Cardiac septum (tissue), 1 donor: ENCODE measurements at regions not wholly inside any gene's neighbourhood (a gene's known extent, or its start where the extent isn't known, plus 50 kb on each side); places are given as distances from the start of the nearest gene placed in this dataset.
"Not testable (repeated sequence)": the region's sequence is repeated elsewhere in the genome, so short reads cannot be mapped to it uniquely, and the experiment has no call there.

Source experiments
- DNase-seq: peaks from one replicate; pipeline ENCODE4 v3.0.0-alpha.2; 2020; ENCODE audit warnings: low spot score
- intact Hi-C: fragments of 100-400 bp; cut with DNase I; formaldehyde crosslinking; loops from one replicate; pipeline ENCODE4 v1.14.0; 2022
- donor health status: DM: no; HTN: no; CAD: no.

GRCh38 chr6:119942078-119942752 is 592.7 kb upstream of the MAN1A1 start:
- intact Hi-C loops: no loop called here
- no peak for DNase-seq

DNA sequence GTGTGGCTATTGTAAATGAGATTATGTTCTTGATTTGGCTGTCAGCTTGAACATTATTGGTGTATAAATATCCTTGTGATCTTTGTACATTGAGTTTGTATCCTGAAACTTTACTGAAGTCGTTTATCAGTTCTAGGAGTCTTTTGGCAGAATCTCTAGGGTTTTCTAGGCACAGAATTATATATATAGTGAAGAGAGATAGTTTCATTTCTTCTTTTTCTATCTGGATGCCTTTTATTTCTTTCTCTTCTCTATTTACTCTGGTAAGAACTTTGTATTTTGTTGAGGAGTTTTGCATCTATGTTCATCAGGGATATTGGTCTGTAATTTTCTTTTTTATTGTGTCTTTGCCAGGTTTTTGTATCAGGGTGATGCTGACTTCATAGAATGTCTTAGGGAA is 589.2 kb upstream of the MAN1A1 start:
- intact Hi-C loops: no loop called here
- no peak for DNase-seq

GRCh38 chr6:119934816-119935215 is 585.3 kb upstream of the MAN1A1 start:
- intact Hi-C loops: no loop called here
- no peak for DNase-seq

DNA sequence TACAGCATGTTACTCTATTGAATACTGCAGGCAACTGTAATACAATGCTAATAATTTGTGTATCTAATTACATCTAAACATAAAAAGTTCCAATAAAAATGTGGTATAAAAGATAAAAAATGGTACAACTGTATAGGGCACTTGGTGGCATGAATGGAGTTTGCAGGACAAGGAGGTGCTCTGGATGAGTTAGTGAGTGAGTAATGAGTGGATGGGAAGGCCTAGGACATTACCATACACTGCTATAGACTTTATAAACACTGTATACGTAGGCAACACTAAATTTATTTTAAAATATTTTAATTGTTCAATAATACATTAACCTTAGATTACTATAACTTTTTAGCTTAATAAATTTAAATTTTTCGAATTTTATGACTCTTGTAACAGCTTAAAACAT is 579.6 kb upstream of the MAN1A1 start:
- no peak for DNase-seq
- intact Hi-C loops: no loop called here

GRCh38 chr6:119924888-119925287 is 575.3 kb upstream of the MAN1A1 start:
- intact Hi-C loops, DNase-seq: not testable (repeated sequence)

DNA sequence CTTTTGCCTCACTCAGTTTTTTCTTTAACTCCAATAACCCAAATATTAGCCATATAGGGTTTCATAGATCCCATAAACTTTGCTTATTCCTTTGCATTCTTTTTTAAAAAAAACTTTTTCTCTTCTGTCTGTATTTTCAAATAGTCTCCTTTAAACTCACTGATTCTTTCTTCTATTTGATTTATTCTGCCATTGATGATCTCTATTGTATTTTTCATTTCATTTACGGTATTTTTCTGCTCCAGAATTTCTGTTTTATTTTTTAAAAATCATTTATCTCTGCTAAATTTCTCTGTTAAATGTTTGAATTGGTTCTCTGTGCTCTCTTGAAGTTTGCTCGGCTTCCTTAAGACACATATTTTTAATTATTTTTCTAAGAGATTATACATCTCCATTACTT is 573.3 kb upstream of the MAN1A1 start:
- no peak for DNase-seq
- intact Hi-C loops: no loop called here

DNA sequence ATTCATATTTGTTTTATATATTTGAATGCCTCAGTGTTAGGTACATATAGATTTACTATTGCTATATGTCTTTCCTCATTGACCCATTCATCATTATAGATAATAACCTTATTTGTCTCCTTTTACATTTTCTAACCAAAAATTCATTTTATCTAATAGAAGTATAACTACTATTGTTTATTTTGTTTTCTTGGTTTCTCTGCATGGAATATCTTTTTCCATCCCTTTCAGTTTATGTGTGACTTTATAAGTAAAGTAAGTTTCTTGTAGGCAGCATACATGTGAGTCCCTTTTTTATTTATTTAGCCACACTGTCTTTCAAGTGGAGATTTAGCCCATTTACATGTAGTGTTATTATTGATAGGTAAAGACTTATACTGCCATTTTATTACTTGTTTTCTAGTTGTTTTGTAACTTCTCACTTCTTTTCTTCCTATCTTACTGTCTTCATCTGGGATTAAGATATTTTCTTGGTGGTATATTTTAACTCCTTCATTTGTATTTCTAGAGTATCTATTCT is 572.0 kb upstream of the MAN1A1 start:
- DNase-seq: no peak
- intact Hi-C loops: no loop called here

- DNase-seq: no peak
- intact Hi-C loops: no loop called here
Measured at GRCh38 chr6:119917186-119917585, 567.6 kb upstream of the MAN1A1 start.

DNA sequence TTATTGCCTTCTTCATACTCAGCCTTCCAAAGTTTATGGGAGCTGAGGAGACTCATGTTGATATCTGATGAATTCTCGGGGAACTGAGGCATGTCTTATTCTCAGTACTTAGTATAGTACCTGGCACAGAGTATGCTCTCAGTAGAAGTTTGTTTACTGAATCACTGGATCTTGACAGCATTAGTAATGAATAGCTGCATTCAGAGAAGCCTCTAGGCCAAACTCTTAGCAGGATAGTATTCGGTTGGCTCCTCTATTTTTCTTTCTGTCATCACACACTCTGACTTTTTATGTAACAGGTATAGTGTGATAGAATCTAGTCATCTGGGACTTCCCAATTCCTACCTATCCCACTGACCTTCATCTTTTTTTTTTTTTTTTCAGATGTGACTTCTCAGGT is 566.4 kb upstream of the MAN1A1 start:
- DNase-seq: no peak
- intact Hi-C loops: no loop called here

GRCh38 chr6:119908157-119908556 is 558.6 kb upstream of the MAN1A1 start:
- intact Hi-C loops: no loop called here
- DNase-seq: no peak

DNA sequence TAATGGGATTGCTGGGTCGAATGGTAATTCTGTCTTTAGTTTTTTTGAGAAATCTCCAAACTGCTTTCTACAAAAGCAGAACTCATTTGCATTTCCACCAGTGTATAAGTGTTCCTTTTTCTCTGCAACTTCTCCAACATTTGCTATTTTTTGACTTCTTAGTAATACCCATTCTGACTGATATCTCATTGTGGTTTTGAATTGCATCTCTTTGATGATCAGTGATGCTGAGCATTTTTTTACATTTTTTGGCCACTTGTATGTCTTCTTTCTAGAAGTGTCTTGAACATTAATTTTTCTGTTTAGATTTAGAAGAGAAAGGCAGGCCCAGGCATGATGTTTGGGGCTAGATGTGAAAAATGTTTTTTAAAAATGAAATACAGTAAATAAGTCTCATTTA is 553.1 kb upstream of the MAN1A1 start:
- intact Hi-C loops: no loop called here
- no peak for DNase-seq

- no peak for DNase-seq
- intact Hi-C loops: no loop called here
Measured at GRCh38 chr6:119896806-119897205, 547.2 kb upstream of the MAN1A1 start.

- DNase-seq: no peak
- intact Hi-C loops: no loop called here
Measured at GRCh38 chr6:119895626-119896025, 546.1 kb upstream of the MAN1A1 start.

GRCh38 chr6:119894811-119895210 is 545.2 kb upstream of the MAN1A1 start:
- intact Hi-C loops: no loop called here
- no peak for DNase-seq

DNA sequence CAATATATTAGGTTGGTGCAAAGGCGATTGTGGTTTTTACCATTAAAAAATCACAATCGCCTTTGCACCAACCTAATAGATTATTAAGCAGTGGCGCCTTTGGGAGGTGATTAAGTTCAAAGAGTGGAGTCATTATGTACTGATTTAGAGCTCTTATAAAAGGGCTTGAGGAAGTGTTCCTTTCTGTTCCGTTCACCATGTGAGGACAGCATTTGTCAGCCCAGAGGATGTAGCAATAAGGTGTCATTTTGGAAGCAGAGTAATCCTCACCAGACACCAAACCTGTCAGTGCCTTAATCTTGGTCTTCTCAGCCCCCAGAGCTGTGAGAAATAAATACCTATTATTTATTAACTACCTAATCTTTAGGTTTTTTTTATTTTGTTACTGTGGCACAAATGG is 542.1 kb upstream of the MAN1A1 start:
- DNase-seq: no peak
- intact Hi-C loops: no loop called here

- DNase-seq: no peak
- intact Hi-C loops: no loop called here
Measured at GRCh38 chr6:119891206-119891605, 541.6 kb upstream of the MAN1A1 start.

DNA sequence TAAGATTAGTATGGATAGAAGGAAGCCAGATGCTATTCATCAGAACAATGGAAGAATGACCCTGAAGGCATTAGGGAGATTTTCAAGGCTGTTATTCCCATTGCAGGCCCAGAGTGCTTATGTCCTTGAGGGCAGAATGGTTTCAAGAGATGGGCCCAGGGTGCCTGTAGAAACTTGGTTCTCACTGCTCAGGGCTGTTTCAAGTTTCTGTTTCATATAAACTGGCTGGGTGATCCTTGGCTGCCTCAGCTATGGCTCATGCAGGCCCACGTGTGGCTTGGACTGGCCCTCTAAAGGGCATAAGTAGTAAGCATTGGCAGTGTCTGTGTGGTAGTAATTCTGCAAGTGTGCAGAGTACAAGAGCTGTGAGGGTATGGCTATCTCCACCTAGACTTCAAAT is 540.9 kb upstream of the MAN1A1 start:
- intact Hi-C loops: no loop called here

DNA sequence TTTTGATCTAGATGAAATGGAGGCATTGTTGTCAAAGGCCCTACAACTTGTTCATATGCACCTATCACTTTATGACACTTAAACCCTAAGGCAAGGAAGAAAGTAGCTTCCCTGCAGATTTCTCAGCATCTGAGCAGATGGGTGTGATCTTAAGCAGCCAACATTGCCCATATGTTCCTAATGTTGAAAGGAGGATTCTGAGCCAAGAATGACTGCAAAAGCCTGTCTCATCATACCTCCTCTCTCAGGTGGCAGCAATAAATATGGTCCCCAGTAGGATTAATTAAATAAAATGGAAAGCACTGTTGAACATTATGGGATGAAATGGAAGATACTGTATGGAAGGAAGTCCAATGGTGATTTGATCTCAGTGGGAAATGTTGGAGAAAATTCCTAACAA is 538.1 kb upstream of the MAN1A1 start:
- no peak for DNase-seq
- intact Hi-C loops: no loop called here

More for the DNA sequence above, 540.9 kb upstream of the MAN1A1 start:
- DNase-seq: no peak

GRCh38 chr6:119881416-119881815 is 531.9 kb upstream of the MAN1A1 start:
- DNase-seq: no peak
- intact Hi-C loops: no loop called here

DNA sequence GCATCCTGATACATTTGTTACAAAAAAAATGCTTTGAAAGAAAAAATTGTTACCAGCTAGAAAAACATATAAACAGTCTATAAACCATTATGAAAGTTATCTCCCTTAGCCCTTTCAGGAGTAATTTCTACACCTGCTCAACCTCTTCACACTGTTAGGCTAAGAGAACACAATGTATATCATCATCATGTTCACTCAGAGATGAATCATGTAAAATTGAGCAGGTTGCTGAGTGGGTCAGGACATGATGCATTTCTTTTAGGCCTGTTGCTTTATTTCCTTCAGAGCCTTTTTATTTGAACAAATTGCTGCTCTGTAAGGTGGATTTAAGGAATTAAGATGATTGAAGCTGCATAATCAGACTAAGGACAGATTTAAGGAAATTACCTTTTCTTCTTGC is 531.3 kb upstream of the MAN1A1 start:
- intact Hi-C loops: no loop called here
- no peak for DNase-seq

DNA sequence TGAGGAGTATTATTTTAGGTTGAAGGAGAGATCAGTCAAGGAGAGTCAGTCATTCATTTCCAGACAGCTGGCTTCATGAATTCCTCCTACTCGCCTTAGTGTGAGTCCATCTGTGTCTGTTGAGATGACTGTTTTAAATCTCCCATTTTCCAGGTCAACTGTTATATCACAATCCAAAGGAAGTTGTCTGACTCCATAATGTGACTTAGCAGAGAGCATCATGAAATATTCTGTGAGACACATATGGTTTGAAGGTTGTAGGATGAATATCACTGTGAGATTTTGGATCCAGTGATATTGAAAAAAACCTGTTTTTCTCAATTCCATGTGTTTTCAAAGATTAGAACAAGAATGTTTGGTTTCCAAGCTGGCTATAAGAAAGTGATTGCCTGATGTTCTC is 530.2 kb upstream of the MAN1A1 start:
- intact Hi-C loops: no loop called here
- DNase-seq: no peak

GRCh38 chr6:119874381-119874780 is 524.8 kb upstream of the MAN1A1 start:
- no peak for DNase-seq
- intact Hi-C loops: no loop called here
